Epithelial cell of esophagus (primary cell): ENCODE measurements at regions not wholly inside any gene's neighbourhood (a gene's known extent, or its start where the extent isn't known, plus 50 kb on each side); places are given as distances from the start of the nearest gene placed in this dataset.

Source experiments
- DNase-seq: peaks from one replicate; pipeline ENCODE4 v3.0.0; 2010; ENCODE audit warnings: low read depth
- H3K4me3 ChIP-seq: 2 replicates; pipeline ENCODE4 v1.5.1; 2011; ENCODE audit warnings: mild to moderate bottlenecking, low read length, control low read depth
- TF ChIP-seq, protein P1 (sequence below): IDR thresholded peaks from 2 replicates; pipeline ENCODE4 v1.5.1; 2011; ENCODE audit warnings: low read depth, mild to moderate bottlenecking, low read length, control low read depth, inconsistent platforms; ENCODE audit not compliant: insufficient read depth; ENCODE audit errors: missing control alignments

DNA sequence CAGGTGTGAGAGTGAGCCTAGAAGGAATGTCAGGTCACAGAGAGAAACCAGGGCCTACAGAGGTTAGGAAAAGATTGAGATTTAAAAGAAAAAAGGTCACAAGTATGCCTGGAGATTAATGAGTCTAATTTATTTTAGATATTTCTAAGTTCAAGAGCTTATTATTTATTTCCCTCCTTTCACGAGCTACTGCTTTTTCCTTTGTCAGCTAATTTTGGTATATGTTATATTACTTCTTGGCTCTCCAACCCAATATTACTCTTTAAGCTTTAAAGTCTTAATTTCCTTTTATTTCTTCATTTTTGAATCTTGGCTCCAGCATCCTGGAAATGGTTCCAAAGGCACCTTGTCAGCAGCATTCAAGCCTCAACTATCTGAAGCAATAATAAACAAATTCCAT, 109.5 kb upstream of the MIS18BP1 start:
- TF ChIP-seq, protein P1, sequence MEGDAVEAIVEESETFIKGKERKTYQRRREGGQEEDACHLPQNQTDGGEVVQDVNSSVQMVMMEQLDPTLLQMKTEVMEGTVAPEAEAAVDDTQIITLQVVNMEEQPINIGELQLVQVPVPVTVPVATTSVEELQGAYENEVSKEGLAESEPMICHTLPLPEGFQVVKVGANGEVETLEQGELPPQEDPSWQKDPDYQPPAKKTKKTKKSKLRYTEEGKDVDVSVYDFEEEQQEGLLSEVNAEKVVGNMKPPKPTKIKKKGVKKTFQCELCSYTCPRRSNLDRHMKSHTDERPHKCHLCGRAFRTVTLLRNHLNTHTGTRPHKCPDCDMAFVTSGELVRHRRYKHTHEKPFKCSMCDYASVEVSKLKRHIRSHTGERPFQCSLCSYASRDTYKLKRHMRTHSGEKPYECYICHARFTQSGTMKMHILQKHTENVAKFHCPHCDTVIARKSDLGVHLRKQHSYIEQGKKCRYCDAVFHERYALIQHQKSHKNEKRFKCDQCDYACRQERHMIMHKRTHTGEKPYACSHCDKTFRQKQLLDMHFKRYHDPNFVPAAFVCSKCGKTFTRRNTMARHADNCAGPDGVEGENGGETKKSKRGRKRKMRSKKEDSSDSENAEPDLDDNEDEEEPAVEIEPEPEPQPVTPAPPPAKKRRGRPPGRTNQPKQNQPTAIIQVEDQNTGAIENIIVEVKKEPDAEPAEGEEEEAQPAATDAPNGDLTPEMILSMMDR, result no peak
- no peak for DNase-seq
- H3K4me3 ChIP-seq, result no peak overlapping the region

- TF ChIP-seq, protein P1, result no peak
- no peak overlapping the region for H3K4me3 ChIP-seq
- peak; percentile 48 for DNase-seq
Measured at GRCh38 chr14:45361727-45362126, 108.7 kb upstream of the MIS18BP1 start.

DNA sequence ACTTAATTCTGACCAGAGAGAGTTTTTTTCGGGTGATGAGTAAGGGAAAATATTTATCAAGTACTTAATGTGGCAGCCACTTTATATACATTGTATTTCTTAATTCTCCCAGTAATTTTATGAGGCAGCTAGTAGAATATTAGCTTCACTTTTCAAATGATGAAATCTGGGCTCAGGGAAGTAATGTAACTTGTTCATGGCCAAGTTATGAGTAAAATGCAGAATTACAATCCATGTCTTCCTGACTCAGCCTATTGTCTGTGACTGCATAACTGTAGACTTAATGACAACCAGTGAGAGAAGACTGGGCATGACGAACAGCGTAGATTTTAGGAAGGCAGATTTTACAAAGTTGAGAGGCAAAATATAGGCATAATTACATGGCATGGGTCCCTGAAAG, 106.7 kb upstream of the MIS18BP1 start:
- DNase-seq, result peak; percentile 57
- TF ChIP-seq, protein P1, result no peak
- H3K4me3 ChIP-seq, result no peak overlapping the region

GRCh38 chr14:45332360-45332988, 79.5 kb upstream of the MIS18BP1 start:
- no peak for DNase-seq
- TF ChIP-seq, protein P1, result no peak

DNA sequence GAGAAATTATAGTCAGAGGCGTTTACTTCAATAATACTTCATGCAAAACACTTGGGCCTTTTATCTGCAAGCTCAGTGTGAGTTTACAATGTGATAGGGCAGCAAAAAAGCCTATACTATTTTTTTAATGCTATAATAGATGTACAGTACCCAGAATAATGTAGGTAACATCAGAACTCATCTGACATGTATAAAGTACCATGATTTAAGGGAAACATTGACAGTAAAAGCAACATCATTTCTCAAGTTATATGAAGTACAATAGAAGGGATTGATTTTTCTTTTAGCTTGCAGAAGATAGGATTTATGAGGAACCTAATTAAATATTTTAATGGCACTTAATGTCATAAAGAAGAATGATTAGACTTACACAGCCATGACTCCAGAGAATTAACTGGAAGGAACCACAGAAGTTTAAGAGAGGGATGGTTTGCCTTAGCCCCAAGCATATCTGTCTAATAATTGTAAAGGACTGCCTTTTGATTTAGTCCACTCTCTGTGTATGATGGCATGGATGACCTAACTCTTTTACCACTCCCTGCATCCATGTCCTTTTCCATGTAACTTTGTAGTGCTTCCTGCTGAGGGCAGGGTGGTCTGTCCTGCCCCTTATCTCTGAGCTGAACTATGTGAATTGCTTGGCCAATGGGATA, 55.9 kb upstream of the MIS18BP1 start:
- no peak overlapping the region for H3K4me3 ChIP-seq
- TF ChIP-seq, protein P1, result no peak
- DNase-seq, result no peak

More at GRCh38 chr14:45332360-45332988, 79.5 kb upstream of the MIS18BP1 start:
- H3K4me3 ChIP-seq, result no peak overlapping the region
